HG03432 (cell line): ENCODE measurements at regions not wholly inside any gene's neighbourhood (a gene's known extent, or its start where the extent isn't known, plus 50 kb on each side); places are given as distances from the start of the nearest gene placed in this dataset.
"Not testable (repeated sequence)": the region's sequence is repeated elsewhere in the genome, so short reads cannot be mapped to it uniquely, and the experiment has no call there.

ENCODE experiments used
- ATAC-seq: cut with Tn5 transposase; IDR thresholded peaks from one replicate; pipeline ENCODE4 v1.9.1; 2021; ENCODE audit warnings: mild to moderate bottlenecking, moderate library complexity; ENCODE audit not compliant: unreplicated experiment

DNA sequence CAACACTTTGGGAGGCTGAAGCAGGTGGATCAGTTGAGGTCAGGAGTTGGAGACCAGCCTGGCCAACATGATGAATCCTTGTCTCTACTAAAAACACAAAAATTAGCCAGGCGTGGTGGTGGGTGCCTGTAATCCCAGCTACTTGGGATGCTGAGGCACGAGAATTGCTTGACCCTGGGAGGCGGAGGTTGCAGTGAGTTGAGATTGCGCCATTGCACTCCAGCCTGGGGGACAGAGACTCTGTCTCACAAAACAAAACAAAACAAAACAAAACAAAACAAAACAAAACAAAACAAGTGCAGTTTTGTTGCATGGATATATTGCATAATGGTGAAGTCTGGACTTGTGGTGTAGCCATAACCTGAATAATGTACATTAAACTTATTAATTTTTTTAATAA lies 133.6 kb upstream of the ZNF217 start:
- not testable (repeated sequence) for ATAC-seq

DNA sequence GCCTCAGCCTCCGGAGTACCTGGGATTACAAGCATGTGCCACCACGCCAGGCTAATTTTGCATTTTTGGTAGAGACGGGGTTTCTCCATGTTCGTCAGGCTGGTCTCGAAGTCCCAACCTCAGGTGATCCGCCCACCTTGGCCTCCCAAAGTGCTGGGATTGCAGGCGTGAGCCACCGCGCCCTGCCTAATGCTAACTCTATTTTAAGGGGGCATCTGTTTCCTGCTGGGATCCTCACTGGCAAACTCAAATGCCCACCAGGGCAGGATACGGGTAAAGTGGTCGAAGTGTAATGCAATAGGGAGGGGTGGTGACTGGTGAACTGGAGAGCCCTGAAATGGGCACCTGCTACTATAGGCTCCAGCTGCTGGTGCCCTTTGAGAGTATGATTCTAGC lies 131.9 kb upstream of the ZNF217 start:
- ATAC-seq: no peak

DNA sequence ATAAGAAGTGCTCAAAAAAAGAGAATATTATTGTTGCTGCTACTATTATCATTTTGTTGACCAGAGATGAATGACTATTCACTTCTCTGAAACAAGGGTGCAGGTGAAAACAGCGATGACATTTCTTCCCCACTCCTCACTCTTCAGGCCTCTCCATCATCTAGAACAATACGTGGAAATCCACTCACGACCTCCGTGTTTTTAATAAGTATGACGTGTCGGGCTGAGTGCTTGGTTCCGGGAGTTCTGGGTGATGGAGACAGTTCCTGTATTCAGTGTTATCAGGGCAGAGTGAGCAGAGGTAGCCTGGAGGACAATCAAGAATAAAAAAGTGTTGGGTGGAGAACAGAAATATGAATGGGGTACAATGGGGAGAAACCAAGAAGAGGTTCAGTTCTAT lies 130.0 kb upstream of the ZNF217 start:
- no peak for ATAC-seq

DNA sequence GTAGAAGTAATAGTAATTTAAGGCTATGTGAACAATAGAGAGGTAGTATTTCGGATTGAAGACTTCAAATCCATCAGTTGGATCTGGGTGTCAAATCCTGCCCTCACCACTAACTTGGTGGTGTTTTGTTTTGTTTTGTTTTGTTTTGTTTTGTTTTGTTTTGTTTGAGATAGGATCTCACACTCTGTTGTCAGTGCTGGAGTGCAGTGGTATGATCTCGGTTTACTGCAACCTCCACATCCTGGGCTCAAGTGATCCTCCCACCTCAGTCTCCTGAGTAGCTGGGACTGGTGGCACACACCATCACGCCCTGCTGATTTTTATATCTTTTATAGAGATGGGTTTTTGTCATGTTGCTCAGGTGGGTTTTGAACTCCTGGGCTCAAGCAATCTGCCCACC lies 129.4 kb upstream of the ZNF217 start:
- ATAC-seq: no peak

DNA sequence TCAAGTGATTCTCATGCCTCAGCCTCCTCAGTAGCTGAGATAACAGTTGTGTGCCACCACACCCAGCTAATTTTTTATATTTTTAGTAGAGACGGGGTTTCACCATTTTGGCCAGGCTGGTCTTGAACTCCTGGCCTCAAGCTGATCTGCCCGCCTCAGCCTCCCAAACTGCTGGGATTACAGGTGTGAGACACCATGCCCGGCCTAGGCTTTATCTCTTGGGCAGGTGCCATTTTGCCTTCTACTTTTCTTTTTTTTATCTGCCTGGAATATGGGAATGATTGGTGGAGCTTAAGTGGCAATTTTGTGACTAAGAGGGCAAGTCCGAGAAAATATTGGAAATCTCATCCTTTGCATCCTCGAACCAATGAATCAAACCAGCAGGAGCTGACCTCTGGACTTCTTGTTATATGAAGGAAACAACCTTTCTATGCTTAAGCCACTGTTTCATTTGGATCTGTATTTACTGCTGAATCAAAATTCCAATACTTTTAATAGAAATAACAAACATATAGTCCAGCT lies 128.9 kb upstream of the ZNF217 start:
- no peak for ATAC-seq

DNA sequence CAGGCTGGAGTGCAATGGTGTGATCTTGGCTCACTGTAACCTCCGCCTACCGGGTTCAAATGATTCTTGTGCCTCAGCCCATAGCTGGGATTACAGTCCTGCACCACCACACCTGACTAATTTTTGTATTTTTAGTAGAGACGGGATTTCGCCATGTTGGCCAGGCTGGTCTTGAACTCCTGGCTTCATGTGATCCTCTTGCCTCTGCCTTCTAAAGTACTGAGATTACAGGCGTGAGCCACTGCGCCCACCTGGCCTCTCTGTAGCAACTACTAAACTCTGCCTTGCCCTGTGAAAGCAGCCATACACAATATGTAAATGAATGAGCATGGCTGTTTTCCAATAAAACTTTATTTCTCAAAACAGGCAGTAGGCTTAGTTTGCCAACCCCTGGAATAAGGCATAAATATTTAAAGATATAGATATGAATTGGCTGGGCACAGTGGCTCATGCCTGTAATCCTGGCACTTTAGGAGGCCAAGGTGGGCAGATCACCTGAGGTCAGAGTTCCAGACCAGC lies 127.9 kb upstream of the ZNF217 start:
- ATAC-seq: peak; percentile 22

DNA sequence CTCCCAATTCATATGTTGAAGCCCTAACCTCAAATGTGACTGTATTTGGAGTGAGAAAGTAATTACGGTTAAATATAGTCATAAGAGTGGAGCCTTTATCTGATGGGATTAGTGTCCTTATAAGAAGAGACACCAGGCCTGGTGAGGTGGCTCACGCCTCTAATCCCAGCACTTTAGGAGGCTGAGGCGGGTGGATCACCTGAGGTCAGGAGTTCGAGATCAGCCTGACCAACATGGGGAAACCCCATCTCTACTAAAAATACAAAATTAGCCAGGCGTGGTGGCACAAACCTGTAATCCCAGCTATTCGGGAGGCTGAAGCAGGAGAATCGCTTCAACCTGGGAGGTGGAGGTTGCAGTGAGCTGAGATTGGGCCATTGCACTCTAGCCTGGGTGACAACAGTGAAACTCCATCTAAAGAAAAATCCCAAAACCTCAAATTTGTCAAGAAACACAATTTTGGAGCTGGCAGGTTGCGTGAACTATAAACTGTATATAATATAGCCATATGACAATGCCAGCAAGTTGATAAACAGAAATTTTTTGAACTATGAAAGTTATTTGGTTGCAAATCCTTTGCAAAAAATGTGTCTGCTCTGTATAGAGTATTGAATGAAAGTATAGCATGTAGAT lies 125.6 kb upstream of the ZNF217 start:
- ATAC-seq: not testable (repeated sequence)

DNA sequence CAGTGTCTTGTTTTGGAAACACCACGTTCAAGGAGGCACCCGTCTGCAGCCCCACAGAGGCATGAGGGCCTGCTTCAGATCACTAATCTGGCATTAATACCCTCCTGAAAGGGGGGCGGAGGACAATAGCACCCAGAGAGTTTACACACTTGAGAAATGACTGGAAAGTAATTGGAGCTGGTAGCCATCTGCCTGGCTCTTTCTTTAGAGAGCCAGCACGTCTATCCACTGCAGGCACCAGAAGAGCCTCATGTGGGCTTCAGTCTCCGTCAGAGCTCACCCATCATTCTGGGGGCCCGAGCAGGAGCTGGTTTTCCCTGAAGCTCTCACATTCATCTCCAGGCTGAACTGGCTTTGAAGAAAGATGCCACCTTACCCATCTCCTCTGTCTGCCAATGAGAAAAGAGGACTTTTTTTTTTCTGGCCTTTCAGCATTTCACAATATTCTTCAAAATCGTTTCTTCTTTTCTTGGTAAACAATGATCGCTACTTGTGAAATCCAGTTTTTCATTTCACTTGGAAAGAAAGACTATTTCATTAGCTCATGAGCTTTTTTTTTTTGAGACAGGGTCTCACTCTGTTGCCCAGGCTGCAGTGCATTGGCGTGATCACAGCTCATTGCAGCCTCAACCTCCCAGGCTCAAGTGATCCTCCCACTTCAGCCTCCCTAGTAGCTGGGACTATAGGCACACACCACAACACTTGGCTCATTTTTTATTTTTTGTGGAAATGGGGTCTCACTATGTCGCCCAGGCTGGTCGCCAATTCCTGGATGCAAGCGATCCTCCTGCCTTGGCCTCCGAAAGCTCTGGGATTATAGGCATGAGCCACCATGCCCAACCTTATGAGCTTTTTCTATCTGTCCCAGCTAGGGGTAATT lies 124.7 kb upstream of the ZNF217 start:
- ATAC-seq: no peak

DNA sequence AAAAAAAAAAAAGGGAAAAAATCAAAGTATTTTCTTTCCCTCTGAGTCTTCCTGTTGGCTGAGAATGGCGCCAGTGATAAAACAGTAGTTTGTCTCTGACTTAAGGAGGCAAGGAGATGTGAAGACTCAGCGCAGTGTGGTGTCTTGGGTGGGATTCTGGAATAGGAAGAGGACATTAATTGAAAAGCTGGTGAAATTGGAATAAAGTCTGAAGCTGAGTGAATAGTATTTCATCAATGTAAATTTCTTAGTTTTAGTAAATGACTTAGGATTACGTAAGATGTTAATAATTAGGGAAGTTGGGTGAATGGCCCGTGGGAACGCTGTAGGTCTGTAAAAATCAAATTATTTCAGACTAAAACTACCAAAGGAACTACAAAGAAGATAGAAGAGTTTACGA lies 122.8 kb upstream of the ZNF217 start:
- ATAC-seq: no peak

DNA sequence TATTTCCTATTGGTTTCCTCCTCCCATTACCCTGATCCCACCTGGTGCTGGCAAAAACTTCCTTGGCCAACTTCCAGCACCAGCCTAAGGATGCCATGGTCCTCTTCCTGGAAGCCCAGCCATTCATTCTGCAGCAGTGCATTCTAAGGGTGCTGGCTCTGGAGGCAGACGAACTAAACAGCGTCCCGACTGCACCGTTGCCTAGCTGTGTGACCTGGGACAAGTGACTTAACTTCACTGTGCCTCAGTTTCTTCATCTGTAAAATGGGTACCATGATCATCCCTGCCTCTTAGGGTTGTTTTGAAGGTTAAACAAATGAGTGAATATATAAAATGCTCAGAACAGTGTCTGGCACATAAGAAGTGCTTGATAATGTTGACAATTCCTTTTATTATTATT lies 120.9 kb upstream of the ZNF217 start:
- no peak for ATAC-seq

DNA sequence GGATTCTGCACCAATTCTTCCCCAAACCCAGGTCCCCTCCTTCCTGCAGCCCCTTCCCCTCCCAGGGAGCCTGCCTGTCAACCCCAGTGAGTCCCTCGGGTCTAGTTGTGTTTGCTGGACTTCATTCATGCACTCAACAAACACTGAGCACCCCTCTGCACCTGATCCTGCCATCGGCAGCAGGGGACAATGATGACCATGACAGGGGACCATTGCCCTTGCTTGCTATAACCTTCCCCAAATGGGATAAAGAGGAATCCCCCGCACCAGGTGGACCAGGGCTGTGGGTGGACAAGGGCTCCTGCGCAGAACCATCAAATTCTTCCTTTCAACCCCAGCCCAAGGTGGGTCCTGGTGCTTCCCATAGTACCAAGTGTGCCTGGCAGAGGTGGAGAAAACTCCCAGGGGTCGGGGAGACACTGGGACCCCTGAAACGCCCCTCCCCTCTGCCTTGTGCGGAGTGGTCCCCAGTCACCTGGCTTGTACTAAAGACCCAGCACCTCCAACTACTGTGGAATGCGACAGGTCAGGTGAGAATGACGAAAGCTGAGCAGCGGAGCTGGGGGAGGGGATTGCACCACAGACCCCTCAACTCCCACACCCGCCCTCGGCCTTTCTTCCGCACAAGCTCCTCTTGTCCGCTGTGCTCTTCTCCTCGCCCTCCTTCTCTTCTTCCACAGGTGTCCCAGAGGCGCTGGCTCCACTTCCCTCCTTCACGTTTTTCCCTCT lies 119.9 kb upstream of the ZNF217 start:
- ATAC-seq: no peak

DNA sequence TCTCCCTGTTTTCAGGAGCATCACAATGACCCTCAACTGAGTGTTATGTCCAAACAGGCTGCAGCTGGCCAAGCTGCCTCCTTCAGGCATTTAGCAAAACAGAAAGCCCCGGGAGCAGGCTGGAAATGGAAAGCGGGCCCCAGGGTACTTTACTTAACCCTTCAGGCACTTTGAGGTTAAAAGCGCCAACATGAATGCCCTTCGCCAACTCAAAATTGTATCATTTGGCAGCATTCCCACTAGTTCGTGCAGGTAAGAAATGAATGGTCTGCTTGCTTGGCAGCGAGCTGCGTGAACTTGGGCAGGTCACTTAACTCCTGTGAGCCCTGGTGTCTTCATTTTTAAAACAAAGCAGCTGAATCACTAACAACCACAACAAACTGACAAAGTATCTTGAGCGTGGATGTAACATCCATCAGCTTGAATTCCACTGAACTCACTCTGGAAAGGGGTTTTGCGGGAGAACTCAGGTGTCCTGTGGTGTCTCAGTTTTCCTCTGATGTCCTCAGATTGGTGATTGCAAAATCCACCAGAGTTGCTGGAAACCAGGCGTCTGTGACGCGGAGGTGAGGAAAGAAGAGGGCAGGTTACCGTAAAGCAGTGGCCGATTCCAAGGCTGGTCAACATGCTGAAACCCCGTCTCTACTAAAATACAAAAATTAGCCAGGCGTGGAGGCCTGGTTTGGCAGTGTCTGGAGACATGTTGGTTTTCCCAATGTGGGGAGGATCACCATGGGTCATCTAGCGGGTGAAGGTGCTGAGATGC lies 118.8 kb upstream of the ZNF217 start:
- no peak for ATAC-seq

DNA sequence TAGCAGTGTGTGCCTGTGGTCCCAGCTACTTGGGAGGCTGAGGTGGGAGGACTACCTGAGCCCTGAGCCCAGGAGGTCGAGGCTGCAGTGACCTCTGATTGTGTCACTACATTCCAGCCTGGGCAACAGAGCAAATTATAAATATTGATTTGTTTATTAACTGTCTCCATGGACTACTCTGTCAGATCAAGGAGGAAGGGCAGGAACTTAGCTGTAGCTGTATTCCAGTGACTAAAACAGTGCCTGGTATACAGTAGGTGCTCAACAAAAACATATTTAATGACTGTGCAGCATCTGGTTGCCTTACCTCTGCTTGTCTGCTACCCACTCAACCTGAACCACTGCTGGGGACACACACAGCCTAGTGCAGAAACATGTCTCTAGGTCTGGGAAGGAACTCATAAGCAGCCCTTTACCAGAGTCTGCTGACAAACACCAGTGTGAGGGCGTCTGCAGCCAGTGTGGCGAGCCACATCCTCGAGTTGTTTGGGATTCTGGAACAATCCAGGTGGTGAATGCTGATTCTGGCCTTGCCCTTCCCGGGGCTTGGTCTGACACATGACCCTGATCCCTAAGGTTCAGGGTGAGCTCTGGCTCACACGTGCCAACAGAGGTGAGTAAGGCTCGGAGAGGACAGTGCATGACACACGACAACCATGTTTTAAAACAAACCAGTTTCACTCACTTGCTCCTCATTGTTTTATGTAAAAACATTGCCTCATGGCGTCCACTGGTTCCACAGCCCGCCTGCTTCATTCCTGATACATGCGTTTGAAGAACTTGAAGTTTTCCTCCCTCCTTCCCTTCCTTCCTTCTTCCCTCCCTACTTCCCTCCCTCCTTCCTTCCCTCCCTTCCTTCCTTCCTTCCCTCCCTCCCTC lies 117.9 kb upstream of the ZNF217 start:
- no peak for ATAC-seq

DNA sequence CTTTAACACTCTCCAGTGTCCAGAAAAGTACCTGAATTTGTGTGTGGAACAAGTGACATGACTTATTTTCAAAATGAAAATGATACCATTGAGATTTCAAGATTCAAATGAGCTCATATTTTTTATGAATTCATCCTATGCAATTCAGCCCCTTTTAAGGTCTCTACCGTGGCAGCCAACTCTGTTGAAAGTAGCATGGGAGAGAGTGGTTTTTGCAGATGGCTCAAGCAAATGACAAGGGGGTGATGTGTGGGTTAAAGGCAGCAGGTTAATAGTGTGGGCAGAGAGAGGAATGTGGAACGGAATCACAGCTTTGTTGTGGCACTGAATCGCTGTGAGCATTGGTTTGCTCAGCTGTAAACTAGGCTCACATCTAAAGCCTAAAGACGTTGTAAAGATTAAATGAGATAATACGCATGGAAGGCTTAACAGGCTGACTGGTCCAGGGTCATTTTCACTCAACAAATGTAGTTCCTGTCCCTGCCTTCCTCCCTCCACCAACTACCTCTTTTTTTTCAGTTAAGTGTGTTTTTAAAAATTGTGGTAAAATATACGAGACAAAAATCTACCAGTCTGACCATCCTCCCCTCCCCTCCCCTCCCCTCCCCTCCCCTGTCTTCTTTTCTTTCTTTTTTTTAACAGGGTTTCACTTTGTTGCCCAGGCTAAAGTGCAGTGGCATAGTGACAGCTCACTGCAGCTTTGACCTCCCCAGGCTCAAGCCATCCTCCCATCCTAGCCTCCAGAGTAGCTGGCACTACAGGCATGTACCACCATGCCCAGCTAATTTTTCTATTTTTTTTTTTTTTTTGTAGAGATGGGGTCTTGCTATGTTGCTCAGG lies 114.7 kb upstream of the ZNF217 start:
- ATAC-seq: peak; percentile 69

DNA sequence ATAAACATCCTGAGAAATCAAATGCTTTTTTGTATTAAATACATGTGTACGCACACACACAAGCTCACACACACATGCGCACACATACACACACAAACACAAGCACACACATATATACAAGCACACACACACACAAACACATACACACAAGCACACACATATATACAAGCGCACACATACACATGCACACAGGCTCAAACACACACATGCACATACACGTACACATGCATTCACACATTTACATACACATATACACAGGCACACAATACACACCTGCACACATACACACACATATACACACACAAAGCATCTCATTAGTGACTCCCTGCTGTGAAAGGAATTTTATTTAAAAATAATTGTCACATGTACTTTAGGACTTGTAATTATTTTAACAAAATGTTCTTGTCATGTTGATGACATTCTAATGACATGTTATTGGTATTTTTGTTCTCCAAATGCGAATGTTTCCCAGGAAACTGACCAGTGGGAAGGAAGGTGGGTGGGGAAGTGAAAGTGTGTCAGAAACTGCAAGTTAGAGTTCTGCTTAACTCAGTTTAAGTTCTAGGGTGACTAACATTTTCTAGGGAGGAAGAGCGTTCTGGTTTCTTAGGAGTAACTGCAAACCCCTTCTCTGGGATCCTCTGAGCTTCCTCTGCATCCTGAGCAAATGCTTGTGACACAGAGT lies 113.9 kb upstream of the ZNF217 start:
- ATAC-seq: peak; percentile 43

DNA sequence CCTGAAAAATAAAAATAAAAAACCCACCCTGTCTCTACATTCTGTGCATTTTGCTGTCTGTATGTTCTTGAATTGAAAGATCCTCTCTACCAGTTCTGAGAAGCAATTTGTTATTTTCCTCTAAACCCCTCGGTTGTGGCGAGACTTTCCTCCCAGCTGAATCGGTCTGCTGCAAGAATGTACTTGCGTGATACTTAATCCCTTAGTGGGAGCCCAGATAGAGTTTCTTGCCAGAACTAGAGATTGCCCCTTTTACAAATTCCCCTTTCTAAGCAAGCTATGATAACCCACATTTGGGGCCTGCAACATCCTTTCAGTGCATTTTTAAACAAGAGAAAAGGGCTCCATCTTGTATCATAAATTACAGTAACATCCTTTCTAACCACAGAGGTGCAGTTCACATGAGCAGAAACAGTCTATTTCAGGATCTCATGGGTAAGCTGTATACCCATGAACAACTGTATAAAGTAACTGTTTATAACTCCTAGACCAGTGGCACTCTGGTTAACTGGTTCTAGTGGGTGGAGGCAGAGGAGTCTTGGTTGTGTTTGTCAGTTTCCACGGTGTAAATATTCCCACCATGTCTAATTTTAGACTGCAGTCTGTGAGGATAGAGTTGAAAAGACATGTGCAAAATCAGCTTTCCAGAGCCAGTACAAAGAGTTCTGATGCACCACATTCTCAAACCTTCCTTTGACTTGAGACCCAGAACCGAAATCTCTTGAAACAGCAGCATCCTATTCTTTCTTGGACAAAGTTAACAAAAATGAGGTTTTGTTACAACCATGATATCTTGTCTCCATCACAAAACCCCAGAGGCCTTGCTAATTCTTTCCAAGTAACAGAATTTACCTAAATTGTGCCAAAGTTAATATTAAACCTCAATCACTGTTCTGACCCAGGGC lies 113.1 kb upstream of the ZNF217 start:
- no peak for ATAC-seq

DNA sequence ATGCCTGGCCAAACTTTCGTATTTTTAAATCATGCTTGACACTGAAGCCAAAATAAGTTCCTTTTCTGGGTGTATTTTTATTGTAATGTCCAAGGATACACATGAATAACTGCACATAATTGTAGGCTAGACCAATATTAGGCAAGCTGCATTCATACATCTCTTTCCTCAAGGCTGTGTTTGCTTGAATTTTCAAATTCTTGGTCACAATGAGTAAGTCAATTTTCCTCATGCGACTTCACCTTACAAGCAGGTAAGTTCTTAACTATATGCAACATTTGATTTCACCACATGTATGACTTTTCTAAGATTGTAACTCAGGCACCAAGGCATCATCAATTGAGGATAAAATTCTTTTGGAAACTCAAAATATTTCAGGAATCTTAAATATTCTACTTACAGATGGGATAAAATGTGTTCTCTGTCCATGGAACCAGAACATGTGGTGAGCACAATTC lies 112.4 kb upstream of the ZNF217 start:
- no peak for ATAC-seq
